GM23338 (cell line): ENCODE measurements at regions not wholly inside any gene's neighbourhood (a gene's known extent, or its start where the extent isn't known, plus 50 kb on each side); places are given as distances from the start of the nearest gene placed in this dataset.

Experiments used
- EZH2 ChIP-seq: fragments of 200-600 bp; sonication (generic); IDR thresholded peaks from one replicate; pipeline ENCODE4 v1.8.0; 2017; ENCODE audit warnings: antibody characterized with exemption, mild to moderate bottlenecking, low read depth; ENCODE audit not compliant: unreplicated experiment
- EZH2phosphoT487 ChIP-seq: fragments of 200-600 bp; sonication (generic); IDR thresholded peaks from one replicate; pipeline ENCODE4 v1.8.1; 2018; ENCODE audit warnings: antibody characterized with exemption; ENCODE audit not compliant: unreplicated experiment
- POLR2AphosphoS5 ChIP-seq: IDR thresholded peaks from 2 replicates; pipeline ENCODE4 v1.6.1; 2016; ENCODE audit warnings: antibody characterized with exemption, low read depth
- STAT1 ChIP-seq: IDR thresholded peaks from one replicate; pipeline ENCODE4 v1.6.1; 2016; ENCODE audit warnings: antibody characterized with exemption; ENCODE audit not compliant: unreplicated experiment
- TF ChIP-seq, protein P1 (sequence below), 2 experiments: fragments of 200-600 bp in 1 of 2; sonication (generic) in 1 of 2; conservative IDR thresholded peaks; 2 replicates each; pipeline versions ENCODE4 v1.5.1 to v1.6.1; 2016 to 2017; ENCODE audit warnings: antibody characterized with exemption in 2 of 2, low read depth in 2 of 2, mild to moderate bottlenecking in 2 of 2, moderate library complexity in 1 of 2
- TF ChIP-seq, protein P2 (sequence below): IDR thresholded peaks from one replicate; pipeline ENCODE4 v1.6.1; 2018; ENCODE audit warnings: antibody characterized with exemption; ENCODE audit not compliant: unreplicated experiment

DNA sequence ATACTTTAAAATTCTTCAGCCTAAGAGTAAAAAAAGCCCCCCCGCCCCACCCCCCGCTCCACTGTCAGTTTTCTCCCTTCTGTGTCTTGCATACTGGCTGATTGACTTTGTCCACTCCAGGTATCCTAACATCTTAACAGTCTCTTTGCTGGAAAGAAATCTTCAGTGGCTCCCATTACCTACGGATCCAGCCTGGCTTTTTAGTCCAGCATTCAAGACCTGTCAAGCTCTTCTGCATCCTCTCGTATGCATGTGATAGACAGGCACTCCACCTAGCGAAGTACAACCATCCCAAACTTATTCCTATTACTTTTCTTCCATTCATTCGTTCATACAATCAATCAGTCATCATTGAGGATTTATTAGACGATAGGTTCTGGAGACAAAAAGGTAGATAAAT is 288.1 kb downstream of the MYCN start:
- TF ChIP-seq, protein P1, sequence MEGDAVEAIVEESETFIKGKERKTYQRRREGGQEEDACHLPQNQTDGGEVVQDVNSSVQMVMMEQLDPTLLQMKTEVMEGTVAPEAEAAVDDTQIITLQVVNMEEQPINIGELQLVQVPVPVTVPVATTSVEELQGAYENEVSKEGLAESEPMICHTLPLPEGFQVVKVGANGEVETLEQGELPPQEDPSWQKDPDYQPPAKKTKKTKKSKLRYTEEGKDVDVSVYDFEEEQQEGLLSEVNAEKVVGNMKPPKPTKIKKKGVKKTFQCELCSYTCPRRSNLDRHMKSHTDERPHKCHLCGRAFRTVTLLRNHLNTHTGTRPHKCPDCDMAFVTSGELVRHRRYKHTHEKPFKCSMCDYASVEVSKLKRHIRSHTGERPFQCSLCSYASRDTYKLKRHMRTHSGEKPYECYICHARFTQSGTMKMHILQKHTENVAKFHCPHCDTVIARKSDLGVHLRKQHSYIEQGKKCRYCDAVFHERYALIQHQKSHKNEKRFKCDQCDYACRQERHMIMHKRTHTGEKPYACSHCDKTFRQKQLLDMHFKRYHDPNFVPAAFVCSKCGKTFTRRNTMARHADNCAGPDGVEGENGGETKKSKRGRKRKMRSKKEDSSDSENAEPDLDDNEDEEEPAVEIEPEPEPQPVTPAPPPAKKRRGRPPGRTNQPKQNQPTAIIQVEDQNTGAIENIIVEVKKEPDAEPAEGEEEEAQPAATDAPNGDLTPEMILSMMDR (conservative IDR thresholded peaks at IDR 0.05; ENCODE audit: low read depth in 2 of 2), result no peak
- no peak for TF ChIP-seq EZH2
- TF ChIP-seq POLR2AphosphoS5, result no peak
- TF ChIP-seq, protein P2, sequence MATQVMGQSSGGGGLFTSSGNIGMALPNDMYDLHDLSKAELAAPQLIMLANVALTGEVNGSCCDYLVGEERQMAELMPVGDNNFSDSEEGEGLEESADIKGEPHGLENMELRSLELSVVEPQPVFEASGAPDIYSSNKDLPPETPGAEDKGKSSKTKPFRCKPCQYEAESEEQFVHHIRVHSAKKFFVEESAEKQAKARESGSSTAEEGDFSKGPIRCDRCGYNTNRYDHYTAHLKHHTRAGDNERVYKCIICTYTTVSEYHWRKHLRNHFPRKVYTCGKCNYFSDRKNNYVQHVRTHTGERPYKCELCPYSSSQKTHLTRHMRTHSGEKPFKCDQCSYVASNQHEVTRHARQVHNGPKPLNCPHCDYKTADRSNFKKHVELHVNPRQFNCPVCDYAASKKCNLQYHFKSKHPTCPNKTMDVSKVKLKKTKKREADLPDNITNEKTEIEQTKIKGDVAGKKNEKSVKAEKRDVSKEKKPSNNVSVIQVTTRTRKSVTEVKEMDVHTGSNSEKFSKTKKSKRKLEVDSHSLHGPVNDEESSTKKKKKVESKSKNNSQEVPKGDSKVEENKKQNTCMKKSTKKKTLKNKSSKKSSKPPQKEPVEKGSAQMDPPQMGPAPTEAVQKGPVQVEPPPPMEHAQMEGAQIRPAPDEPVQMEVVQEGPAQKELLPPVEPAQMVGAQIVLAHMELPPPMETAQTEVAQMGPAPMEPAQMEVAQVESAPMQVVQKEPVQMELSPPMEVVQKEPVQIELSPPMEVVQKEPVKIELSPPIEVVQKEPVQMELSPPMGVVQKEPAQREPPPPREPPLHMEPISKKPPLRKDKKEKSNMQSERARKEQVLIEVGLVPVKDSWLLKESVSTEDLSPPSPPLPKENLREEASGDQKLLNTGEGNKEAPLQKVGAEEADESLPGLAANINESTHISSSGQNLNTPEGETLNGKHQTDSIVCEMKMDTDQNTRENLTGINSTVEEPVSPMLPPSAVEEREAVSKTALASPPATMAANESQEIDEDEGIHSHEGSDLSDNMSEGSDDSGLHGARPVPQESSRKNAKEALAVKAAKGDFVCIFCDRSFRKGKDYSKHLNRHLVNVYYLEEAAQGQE, result no peak
- no peak for TF ChIP-seq STAT1
- TF ChIP-seq EZH2phosphoT487, result no peak
